ENCODE measurements at regions not wholly inside any gene's neighbourhood (a gene's known extent, or its start where the extent isn't known, plus 50 kb on each side); places are given as distances from the start of the nearest gene placed in this dataset.

GRCh38 chr18:56351911-56352500 is 286.4 kb downstream of the TXNL1 start:
- TF ChIP-seq POLR2A (IDR thresholded peaks at IDR 0.05; ENCODE audit: low read depth, low read length), result no peak
- no peak for TF ChIP-seq POLR2AphosphoS5 (IDR thresholded peaks at IDR 0.05; ENCODE audit: low read depth, low read length)

All from GM12892 (cell line).